CD8-positive, alpha-beta memory T cell (primary cell): ENCODE measurements at regions not wholly inside any gene's neighbourhood (a gene's known extent, or its start where the extent isn't known, plus 50 kb on each side); places are given as distances from the start of the nearest gene placed in this dataset.

Source experiments
- CTCF ChIA-PET: fragments of 350-600 bp; sonication (Branson Sonifier 250); formaldehyde crosslinking; loops from one replicate; lab custom pipeline; 2021; ENCODE audit warnings: antibody characterized with exemption; lab: Charles Lee
- POLR2A ChIA-PET: fragments of 350-600 bp; sonication (Branson Sonifier 250); formaldehyde crosslinking; loops from one replicate; lab custom pipeline; 2021; ENCODE audit warnings: antibody characterized with exemption; lab: Charles Lee
- DNase-seq, 5 donors: peaks; one replicate each; pipeline versions ENCODE4 v3.0.0 to v3.0.0-alpha.2; 2020 to 2022; ENCODE audit warnings: mixed read lengths in 1 of 5
- H3K27ac ChIP-seq: one replicate; pipeline ENCODE4 v1.7.0; 2013; ENCODE audit warnings: low read depth, mild to moderate bottlenecking, low read length, moderate library complexity
- H3K27me3 ChIP-seq: 2 replicates; pipeline ENCODE4 v1.7.0; 2013; ENCODE audit warnings: low read length, mild to moderate bottlenecking; ENCODE audit not compliant: insufficient read depth, poor library complexity, severe bottlenecking
- H3K36me3 ChIP-seq: 2 replicates; pipeline ENCODE4 v1.7.0; 2013; ENCODE audit warnings: mild to moderate bottlenecking, low read length, moderate library complexity; ENCODE audit not compliant: insufficient read depth
- H3K4me1 ChIP-seq: 2 replicates; pipeline ENCODE4 v1.7.0; 2013; ENCODE audit warnings: mild to moderate bottlenecking, low read length, moderate library complexity; ENCODE audit not compliant: insufficient read depth
- H3K4me3 ChIP-seq: 2 replicates; pipeline ENCODE4 v1.7.0; 2013; ENCODE audit warnings: mild to moderate bottlenecking, low read length
- H3K9me3 ChIP-seq: 2 replicates; pipeline ENCODE4 v1.7.0; 2013; ENCODE audit warnings: mild to moderate bottlenecking, low read length
- H3K27ac Mint-ChIP-seq, 8 donors: one replicate each; pipeline ENCODE4 v1.8.0; 2020 to 2021; ENCODE audit warnings: mixed read lengths in 8 of 8, mild to moderate bottlenecking in 6 of 8, inconsistent platforms in 3 of 8, moderate library complexity in 3 of 8
- H3K27me3 Mint-ChIP-seq, 2 donors: one replicate each; pipeline ENCODE4 v1.8.0; 2020 to 2021; ENCODE audit warnings: mixed read lengths in 2 of 2, mild to moderate bottlenecking in 1 of 2, moderate library complexity in 1 of 2
- H3K36me3 Mint-ChIP-seq, 3 donors: one replicate each; pipeline ENCODE4 v1.8.0; 2020 to 2021; ENCODE audit warnings: mixed read lengths in 3 of 3, inconsistent platforms in 1 of 3, mild to moderate bottlenecking in 1 of 3
- H3K4me1 Mint-ChIP-seq, 3 donors: one replicate each; pipeline ENCODE4 v1.8.0; 2020 to 2021; ENCODE audit warnings: mixed read lengths in 3 of 3, inconsistent platforms in 1 of 3, mild to moderate bottlenecking in 1 of 3
- H3K4me3 Mint-ChIP-seq, 7 donors: one replicate each; pipeline ENCODE4 v1.8.0; 2020 to 2021; ENCODE audit warnings: mixed read lengths in 7 of 7, mild to moderate bottlenecking in 6 of 7, moderate library complexity in 4 of 7, inconsistent platforms in 2 of 7
- H3K9me3 Mint-ChIP-seq, 5 donors: one replicate each; pipeline ENCODE4 v1.8.0; 2020 to 2022; ENCODE audit warnings: mixed read lengths in 5 of 5, mild to moderate bottlenecking in 3 of 5, moderate library complexity in 2 of 5, inconsistent platforms in 1 of 5

DNA sequence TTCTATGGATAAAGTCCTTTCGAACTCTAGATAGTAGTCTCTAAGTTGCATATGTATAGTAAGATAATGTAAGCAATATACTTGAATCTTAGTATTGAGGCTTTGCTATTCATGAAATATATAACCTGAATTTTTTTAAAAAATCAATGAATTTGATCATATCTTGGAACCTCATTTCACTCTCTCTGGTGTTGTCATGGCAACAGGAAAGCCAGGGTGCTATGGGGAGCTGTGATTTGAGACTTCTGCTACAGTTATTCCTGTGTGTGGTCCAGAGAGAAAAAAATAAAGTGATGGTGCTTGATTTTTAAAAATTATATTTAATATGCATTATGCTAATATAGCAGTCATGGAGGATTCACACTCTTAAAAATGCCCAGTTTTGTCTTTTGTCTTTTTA, 508.0 kb downstream of the SNAPC1 start:
- no peaks in the 10 kb centered on the region for H3K9me3 ChIP-seq
- no peaks in the 10 kb centered on the region for H3K36me3 ChIP-seq
- no peaks in the 10 kb centered on the region for H3K4me1 ChIP-seq
- Mint-ChIP-seq H3K27ac (no peak overlapping the region), H3K9me3 (no peaks in the 10 kb centered on the region), H3K27me3 (peaks cover 2 to 4% of the 10 kb centered on the region in 2 donors), H3K4me1 (no peaks in the 10 kb centered on the region), H3K36me3 (no peaks in the 10 kb centered on the region), H3K4me3 (no peak overlapping the region)
- no peak for DNase-seq
- H3K27ac ChIP-seq: no peak overlapping the region
- CTCF ChIA-PET: no interaction called here
- H3K27me3 ChIP-seq: no peaks in the 10 kb centered on the region
- POLR2A ChIA-PET: no interaction called here
- no peak overlapping the region for H3K4me3 ChIP-seq

DNA sequence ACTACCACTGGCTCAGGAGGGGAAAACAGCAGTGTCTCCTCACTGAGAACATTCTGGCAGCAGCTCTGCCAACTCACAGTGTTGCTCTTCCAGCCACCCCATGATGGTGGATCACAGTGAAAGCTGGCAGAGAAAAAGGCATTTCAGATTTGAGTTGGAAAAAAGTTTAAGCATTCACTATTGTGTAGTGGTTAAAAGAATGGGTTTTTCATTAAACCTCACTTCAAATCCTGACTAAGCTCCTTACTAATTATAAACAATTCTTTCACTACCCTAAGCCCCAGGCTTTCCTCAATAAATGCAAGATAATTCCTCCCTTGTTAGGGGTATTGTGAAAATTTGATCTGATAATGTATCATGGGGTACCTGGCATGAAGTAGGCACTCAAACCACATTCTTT, 518.1 kb downstream of the SNAPC1 start:
- Histone ChIP-seq H3K27ac (no peak overlapping the region), H3K36me3 (no peaks in the 10 kb centered on the region), H3K4me1 (no peaks in the 10 kb centered on the region), H3K4me3 (no peak overlapping the region), H3K27me3 (no peaks in the 10 kb centered on the region), H3K9me3 (no peaks in the 10 kb centered on the region)
- CTCF ChIA-PET: no interaction called here
- DNase-seq: no peak
- Mint-ChIP-seq H3K4me3 (no peak overlapping the region), H3K36me3 (no peaks in the 10 kb centered on the region), H3K4me1 (no peaks in the 10 kb centered on the region), H3K9me3 (peaks cover 0 to 5% (median 3%) of the 10 kb centered on the region in 5 donors), H3K27ac (no peak overlapping the region), H3K27me3 (peaks cover 0 to 3% of the 10 kb centered on the region in 2 donors)
- POLR2A ChIA-PET: no interaction called here

- H3K27me3 Mint-ChIP-seq: no peaks in the 10 kb centered on the region
- no peaks in the 10 kb centered on the region for H3K36me3 ChIP-seq
- H3K4me1 ChIP-seq: no peaks in the 10 kb centered on the region
- no peak overlapping the region for H3K4me3 ChIP-seq
- H3K9me3 Mint-ChIP-seq: peaks cover 0 to 5% (median 0%) of the 10 kb centered on the region in 5 donors
- no peaks in the 10 kb centered on the region for H3K36me3 Mint-ChIP-seq
- no peaks in the 10 kb centered on the region for H3K27me3 ChIP-seq
- H3K27ac Mint-ChIP-seq: no peak overlapping the region
- no peak overlapping the region for H3K27ac ChIP-seq
- no peaks in the 10 kb centered on the region for H3K4me1 Mint-ChIP-seq
- ChIA-PET POLR2A (no interaction called here), CTCF (no interaction called here)
- no peaks in the 10 kb centered on the region for H3K9me3 ChIP-seq
- no peak overlapping the region for H3K4me3 Mint-ChIP-seq
- no peak for DNase-seq
Measured at GRCh38 chr14:62283837-62284236, 521.6 kb downstream of the SNAPC1 start.

- Histone ChIP-seq H3K9me3 (no peaks in the 10 kb centered on the region), H3K27me3 (no peaks in the 10 kb centered on the region), H3K36me3 (no peaks in the 10 kb centered on the region), H3K4me3 (no peak overlapping the region), H3K27ac (no peak overlapping the region), H3K4me1 (no peaks in the 10 kb centered on the region)
- no peak for DNase-seq
- CTCF ChIA-PET: no interaction called here
- H3K36me3 Mint-ChIP-seq: no peaks in the 10 kb centered on the region
- no peaks in the 10 kb centered on the region for H3K4me1 Mint-ChIP-seq
- H3K9me3 Mint-ChIP-seq: peaks cover 0 to 4% (median 0%) of the 10 kb centered on the region in 5 donors
- POLR2A ChIA-PET: no interaction called here
- no peak overlapping the region for H3K4me3 Mint-ChIP-seq
- H3K27me3 Mint-ChIP-seq: no peaks in the 10 kb centered on the region
- H3K27ac Mint-ChIP-seq: no peak overlapping the region
Measured at GRCh38 chr14:62289471-62289870, 527.3 kb downstream of the SNAPC1 start.

GRCh38 chr14:62301080-62301479, 538.9 kb downstream of the SNAPC1 start:
- POLR2A ChIA-PET: no interaction called here

GRCh38 chr14:62301911-62302310, 539.7 kb downstream of the SNAPC1 start:
- Histone ChIP-seq H3K36me3 (no peaks in the 10 kb centered on the region), H3K4me1 (no peaks in the 10 kb centered on the region), H3K27ac (no peak overlapping the region), H3K27me3 (no peaks in the 10 kb centered on the region), H3K4me3 (no peak overlapping the region), H3K9me3 (no peaks in the 10 kb centered on the region)
- DNase-seq: no peak
- no peaks in the 10 kb centered on the region for H3K27me3 Mint-ChIP-seq
- ChIA-PET POLR2A (no interaction called here), CTCF (no interaction called here)
- no peaks in the 10 kb centered on the region for H3K4me1 Mint-ChIP-seq
- H3K9me3 Mint-ChIP-seq: peaks cover 0 to 6% (median under 1%) of the 10 kb centered on the region in 5 donors
- H3K36me3 Mint-ChIP-seq: no peaks in the 10 kb centered on the region
- no peak overlapping the region for H3K4me3 Mint-ChIP-seq
- no peak overlapping the region for H3K27ac Mint-ChIP-seq

More at GRCh38 chr14:62301080-62301479, 538.9 kb downstream of the SNAPC1 start:
- CTCF ChIA-PET: no interaction called here
- Mint-ChIP-seq H3K4me1 (no peaks in the 10 kb centered on the region), H3K9me3 (peaks cover 0 to 4% (median 0%) of the 10 kb centered on the region in 5 donors), H3K27me3 (no peaks in the 10 kb centered on the region), H3K4me3 (no peak overlapping the region), H3K36me3 (no peaks in the 10 kb centered on the region), H3K27ac (no peak overlapping the region)
- no peaks in the 10 kb centered on the region for H3K27me3 ChIP-seq
- no peak overlapping the region for H3K4me3 ChIP-seq
- no peak for DNase-seq
- H3K4me1 ChIP-seq: no peaks in the 10 kb centered on the region
- no peak overlapping the region for H3K27ac ChIP-seq
- no peaks in the 10 kb centered on the region for H3K36me3 ChIP-seq
- no peaks in the 10 kb centered on the region for H3K9me3 ChIP-seq

GRCh38 chr14:62303437-62303836, 541.2 kb downstream of the SNAPC1 start:
- no peak overlapping the region for H3K4me3 Mint-ChIP-seq
- POLR2A ChIA-PET: no interaction called here
- Histone ChIP-seq H3K27me3 (no peaks in the 10 kb centered on the region), H3K4me3 (no peak overlapping the region), H3K36me3 (no peaks in the 10 kb centered on the region), H3K4me1 (no peaks in the 10 kb centered on the region), H3K27ac (no peak overlapping the region), H3K9me3 (no peaks in the 10 kb centered on the region)
- DNase-seq: no peak
- H3K9me3 Mint-ChIP-seq: peaks cover 0 to 9% (median 2%) of the 10 kb centered on the region in 5 donors
- no peaks in the 10 kb centered on the region for H3K27me3 Mint-ChIP-seq
- no peaks in the 10 kb centered on the region for H3K4me1 Mint-ChIP-seq
- no peak overlapping the region for H3K27ac Mint-ChIP-seq
- H3K36me3 Mint-ChIP-seq: no peaks in the 10 kb centered on the region
- CTCF ChIA-PET: no interaction called here

DNA sequence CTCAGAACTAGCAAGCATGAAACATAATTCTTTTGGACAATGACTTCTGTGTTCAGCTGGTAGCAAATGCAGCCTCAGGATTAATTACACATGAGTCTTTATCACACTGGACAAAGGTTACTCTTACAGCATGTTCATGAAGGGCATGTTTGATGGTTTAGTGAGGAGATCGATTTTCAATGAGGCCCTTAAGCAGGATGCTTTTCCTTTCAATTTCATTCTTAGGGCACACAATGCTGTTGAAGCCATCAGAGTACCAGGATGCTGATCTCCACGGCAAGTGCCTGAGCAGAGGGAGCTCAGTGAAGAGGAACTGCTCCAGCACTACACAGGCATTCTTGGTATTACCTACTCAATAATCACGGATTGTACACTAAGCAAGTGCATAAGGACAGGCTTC, 542.0 kb downstream of the SNAPC1 start:
- CTCF ChIA-PET: no interaction called here
- Histone ChIP-seq H3K36me3 (no peaks in the 10 kb centered on the region), H3K9me3 (no peaks in the 10 kb centered on the region), H3K4me3 (no peak overlapping the region), H3K27ac (no peak overlapping the region), H3K4me1 (no peaks in the 10 kb centered on the region), H3K27me3 (no peaks in the 10 kb centered on the region)
- Mint-ChIP-seq H3K4me3 (no peak overlapping the region), H3K4me1 (no peaks in the 10 kb centered on the region), H3K36me3 (no peaks in the 10 kb centered on the region), H3K27ac (no peak overlapping the region), H3K27me3 (no peaks in the 10 kb centered on the region), H3K9me3 (peaks cover 0 to 9% (median 2%) of the 10 kb centered on the region in 5 donors)
- no peak for DNase-seq
- POLR2A ChIA-PET: no interaction called here

- H3K27me3 Mint-ChIP-seq: no peaks in the 10 kb centered on the region
- ChIA-PET POLR2A (no interaction called here), CTCF (no interaction called here)
- Histone ChIP-seq H3K27ac (no peak overlapping the region), H3K4me1 (no peaks in the 10 kb centered on the region), H3K27me3 (no peaks in the 10 kb centered on the region), H3K36me3 (no peaks in the 10 kb centered on the region), H3K9me3 (no peaks in the 10 kb centered on the region), H3K4me3 (no peak overlapping the region)
- H3K27ac Mint-ChIP-seq: no peak overlapping the region
- H3K36me3 Mint-ChIP-seq: no peaks in the 10 kb centered on the region
- no peak overlapping the region for H3K4me3 Mint-ChIP-seq
- no peaks in the 10 kb centered on the region for H3K4me1 Mint-ChIP-seq
- DNase-seq: no peak
- H3K9me3 Mint-ChIP-seq: peaks cover 0 to 6% (median 2%) of the 10 kb centered on the region in 5 donors
Measured at GRCh38 chr14:62307844-62308243, 545.6 kb downstream of the SNAPC1 start.
